ENCODE measurements at regions not wholly inside any gene's neighbourhood (a gene's known extent, or its start where the extent isn't known, plus 50 kb on each side); places are given as distances from the start of the nearest gene placed in this dataset.

DNA sequence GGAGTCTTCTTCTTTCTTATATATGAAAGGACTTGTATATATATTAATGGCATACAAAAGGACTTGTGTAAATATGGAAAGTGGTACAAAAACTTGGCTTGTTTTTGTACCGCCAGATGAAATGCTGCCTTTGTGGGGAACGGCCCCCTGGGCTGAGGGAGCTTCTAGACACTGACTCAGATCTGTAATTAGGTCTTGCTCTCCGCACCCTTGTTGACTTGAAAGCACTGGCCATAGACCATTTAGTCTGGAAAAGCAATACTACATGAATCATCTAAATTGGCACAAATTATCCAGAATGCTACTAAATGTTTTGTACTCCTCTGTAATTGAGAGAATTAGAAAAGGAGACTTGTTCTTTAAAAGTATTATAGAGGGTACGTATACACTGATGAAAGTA is 399.9 kb upstream of the RGS6 start:
- Histone ChIP-seq H3K36me3 (peaks cover 0 to 30% (median 2%) of the 10 kb centered on the region in 6 donors), H3K4me1 (peaks cover 0 to 40% (median 18%) of the 10 kb centered on the region in 6 donors), H3K27me3 (replicated peaks in 1 of 7) (no peaks in the 10 kb centered on the region), H3K9me3 (no peaks in the 10 kb centered on the region), H3K27ac (peak overlapping the region in 3 of 8 donors; percentile 19 to 31 (median 29)), H3K4me3 (no peak overlapping the region)
- WGBS, 5 donors: 91 to 95% (median 92%) methylated on average over 4 of the region's 4 CpGs
- no peak for DNase-seq
- intact Hi-C loops (cut with DNase I; ENCODE audit: low total_unique reads): loop anchor here (10.0 kb wide), 1 partner anchor 208 kb away; the partner anchor contains the start of gene SIPA1L1
- TF ChIP-seq POLR2AphosphoS5 (IDR thresholded peaks at IDR 0.05): no peak
- TF ChIP-seq POLR2A (IDR thresholded peaks at IDR 0.05): no peak
- TF ChIP-seq, protein P1, sequence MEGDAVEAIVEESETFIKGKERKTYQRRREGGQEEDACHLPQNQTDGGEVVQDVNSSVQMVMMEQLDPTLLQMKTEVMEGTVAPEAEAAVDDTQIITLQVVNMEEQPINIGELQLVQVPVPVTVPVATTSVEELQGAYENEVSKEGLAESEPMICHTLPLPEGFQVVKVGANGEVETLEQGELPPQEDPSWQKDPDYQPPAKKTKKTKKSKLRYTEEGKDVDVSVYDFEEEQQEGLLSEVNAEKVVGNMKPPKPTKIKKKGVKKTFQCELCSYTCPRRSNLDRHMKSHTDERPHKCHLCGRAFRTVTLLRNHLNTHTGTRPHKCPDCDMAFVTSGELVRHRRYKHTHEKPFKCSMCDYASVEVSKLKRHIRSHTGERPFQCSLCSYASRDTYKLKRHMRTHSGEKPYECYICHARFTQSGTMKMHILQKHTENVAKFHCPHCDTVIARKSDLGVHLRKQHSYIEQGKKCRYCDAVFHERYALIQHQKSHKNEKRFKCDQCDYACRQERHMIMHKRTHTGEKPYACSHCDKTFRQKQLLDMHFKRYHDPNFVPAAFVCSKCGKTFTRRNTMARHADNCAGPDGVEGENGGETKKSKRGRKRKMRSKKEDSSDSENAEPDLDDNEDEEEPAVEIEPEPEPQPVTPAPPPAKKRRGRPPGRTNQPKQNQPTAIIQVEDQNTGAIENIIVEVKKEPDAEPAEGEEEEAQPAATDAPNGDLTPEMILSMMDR (IDR thresholded peaks at IDR 0.05 in 8 of 11, conservative IDR thresholded peaks at IDR 0.05 in 3 of 11): no peak

DNA sequence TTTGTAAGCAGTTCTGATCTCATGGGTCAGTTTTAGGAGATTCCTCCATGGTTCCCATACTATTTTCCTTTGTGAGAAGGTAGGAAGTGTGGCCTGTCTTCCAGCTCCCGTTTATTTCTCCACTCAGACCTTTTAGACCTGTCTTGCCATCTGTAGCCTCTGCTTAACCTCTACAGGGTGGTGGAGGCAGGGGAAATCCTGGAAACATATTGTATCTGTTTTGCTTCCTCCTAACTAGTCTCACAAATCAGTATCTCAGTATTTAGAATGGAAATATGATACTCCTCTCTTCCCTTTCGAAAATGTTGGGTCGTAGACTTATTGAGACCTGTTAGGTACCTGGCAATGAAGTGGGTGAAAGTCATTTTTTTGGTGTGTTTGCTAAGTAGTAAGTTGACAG is 399.4 kb upstream of the RGS6 start:
- H3K27ac ChIP-seq: peak overlapping the region in 4 of 8 donors; percentile 1 to 31 (median 24)
- no peak for TF ChIP-seq POLR2AphosphoS5 (IDR thresholded peaks at IDR 0.05)
- TF ChIP-seq, protein P1 (IDR thresholded peaks at IDR 0.05 in 8 of 11, conservative IDR thresholded peaks at IDR 0.05 in 3 of 11): no peak
- no peak for TF ChIP-seq POLR2A (IDR thresholded peaks at IDR 0.05)
- intact Hi-C loops (cut with DNase I; ENCODE audit: low total_unique reads): loop anchor here (10.0 kb wide), 1 partner anchor 208 kb away; the partner anchor contains the start of gene SIPA1L1

DNA sequence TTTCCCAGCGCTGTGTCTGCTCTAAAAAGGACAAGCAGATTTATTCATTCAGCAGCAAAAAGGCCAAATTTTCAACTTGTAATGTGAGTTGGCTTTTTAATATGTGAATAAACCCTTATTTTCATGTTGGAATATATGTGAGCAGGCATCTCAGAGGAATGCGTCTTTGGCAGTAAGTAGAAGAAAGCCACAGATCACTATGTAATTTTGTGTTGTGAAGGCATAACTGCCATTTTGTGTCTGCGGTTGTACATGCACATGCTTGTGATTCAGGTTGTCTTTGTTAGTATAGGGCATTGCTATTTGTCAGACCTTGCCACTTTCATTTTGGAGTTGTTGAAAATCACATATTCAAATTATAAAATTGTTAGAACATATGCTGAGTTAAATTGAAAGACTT is 398.8 kb upstream of the RGS6 start:
- DNase-seq: no peak
- intact Hi-C loops (cut with DNase I; ENCODE audit: low total_unique reads): loop anchor here (10.0 kb wide), 1 partner anchor 209 kb away; the partner anchor contains the start of gene SIPA1L1
- Histone ChIP-seq H3K9me3 (no peaks in the 10 kb centered on the region), H3K4me3 (no peak overlapping the region), H3K36me3 (peaks cover 0 to 30% (median 2%) of the 10 kb centered on the region in 6 donors), H3K4me1 (peaks cover 2 to 50% (median 22%) of the 10 kb centered on the region in 6 donors), H3K27ac (peak overlapping the region in 4 of 8 donors; percentile 1 to 31 (median 24)), H3K27me3 (replicated peaks in 1 of 7) (no peaks in the 10 kb centered on the region)
- TF ChIP-seq, protein P1 (IDR thresholded peaks at IDR 0.05 in 8 of 11, conservative IDR thresholded peaks at IDR 0.05 in 3 of 11): no peak
- TF ChIP-seq POLR2A (IDR thresholded peaks at IDR 0.05) (no peak), POLR2AphosphoS5 (IDR thresholded peaks at IDR 0.05) (no peak)
- WGBS, 5 donors: 93 to 99% (median 95%) methylated on average over 3 of the region's 3 CpGs

More for the DNA sequence above, 399.4 kb upstream of the RGS6 start:
- Histone ChIP-seq H3K27me3 (replicated peaks in 1 of 7) (no peaks in the 10 kb centered on the region), H3K4me3 (no peak overlapping the region), H3K36me3 (peaks cover 0 to 30% (median 2%) of the 10 kb centered on the region in 6 donors), H3K4me1 (peaks cover 0 to 44% (median 19%) of the 10 kb centered on the region in 6 donors), H3K9me3 (no peaks in the 10 kb centered on the region)
- DNase-seq: no peak
- 53 to 78% (median 61%) methylated on average over 3 of the region's 3 CpGs for WGBS, 5 donors

DNA sequence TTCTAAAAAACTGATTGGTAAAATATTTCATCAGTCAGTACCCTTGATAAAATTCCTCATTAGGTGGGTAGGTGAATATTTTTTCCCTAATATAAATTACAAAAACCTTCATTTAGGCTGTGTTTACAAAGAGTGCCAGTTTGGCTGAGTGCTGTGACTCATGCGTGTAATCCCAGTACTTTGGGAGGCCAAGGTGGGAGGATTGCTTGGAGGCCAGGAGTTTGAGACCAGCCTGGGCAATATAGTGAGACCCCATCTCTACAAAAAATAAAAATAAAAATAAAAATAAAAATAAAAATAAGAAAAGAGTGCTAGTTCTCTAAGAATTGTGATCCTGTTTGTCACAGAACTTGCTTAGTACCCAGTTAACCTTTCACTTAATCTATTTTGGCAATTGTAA is 398.4 kb upstream of the RGS6 start:
- no peak overlapping the region for H3K4me3 ChIP-seq
- intact Hi-C loops (cut with DNase I; ENCODE audit: low total_unique reads): loop anchor here (10.0 kb wide), 1 partner anchor 209 kb away; the partner anchor contains the start of gene SIPA1L1
- no peak overlapping the region for H3K27ac ChIP-seq
- H3K36me3 ChIP-seq: peaks cover 0 to 30% (median 2%) of the 10 kb centered on the region in 6 donors
- peaks cover 2 to 55% (median 26%) of the 10 kb centered on the region in 6 donors for H3K4me1 ChIP-seq
- no peaks in the 10 kb centered on the region for H3K27me3 ChIP-seq (replicated peaks in 1 of 7)
- no peak for DNase-seq
- no peak for TF ChIP-seq POLR2AphosphoS5 (IDR thresholded peaks at IDR 0.05)
- TF ChIP-seq, protein P1 (IDR thresholded peaks at IDR 0.05 in 8 of 11, conservative IDR thresholded peaks at IDR 0.05 in 3 of 11): no peak
- TF ChIP-seq POLR2A (IDR thresholded peaks at IDR 0.05): no peak
- H3K9me3 ChIP-seq: no peaks in the 10 kb centered on the region
- 93 to 100% (median 97%) methylated on average over 1 of the region's 1 CpG for WGBS, 5 donors
